Mesothelial cell of epicardium (in vitro differentiated cells): ENCODE measurements at regions not wholly inside any gene's neighbourhood (a gene's known extent, or its start where the extent isn't known, plus 50 kb on each side); places are given as distances from the start of the nearest gene placed in this dataset.

Experiments
- DNase-seq, 2 experiments: peaks; one replicate each; pipeline ENCODE4 v3.0.0; 2021; ENCODE audit warnings: low spot score in 2 of 2; ENCODE audit not compliant: unreplicated experiment in 2 of 2
- H3K27ac Mint-ChIP-seq: 2 replicates; pipeline ENCODE4 v1.8.0; 2021; ENCODE audit warnings: mixed read lengths
- H3K27me3 Mint-ChIP-seq: 2 replicates; pipeline ENCODE4 v1.8.0; 2021; ENCODE audit warnings: low read depth, mixed read lengths
- H3K36me3 Mint-ChIP-seq: 2 replicates; pipeline ENCODE4 v1.8.0; 2021; ENCODE audit warnings: mixed read lengths
- H3K4me1 Mint-ChIP-seq: 2 replicates; pipeline ENCODE4 v1.8.0; 2021; ENCODE audit warnings: mixed read lengths
- H3K4me3 Mint-ChIP-seq: 2 replicates; pipeline ENCODE4 v1.8.0; 2021; ENCODE audit warnings: mild to moderate bottlenecking, moderate library complexity, mixed read lengths
- H3K9me3 Mint-ChIP-seq: 2 replicates; pipeline ENCODE4 v1.8.0; 2021; ENCODE audit warnings: mixed read lengths
- TF ChIP-seq, protein P1 (sequence below): fragments of 200-600 bp; sonication (generic); IDR thresholded peaks from one replicate; pipeline ENCODE4 v1.5.0; 2021; ENCODE audit warnings: antibody characterized with exemption; ENCODE audit not compliant: unreplicated experiment

DNA sequence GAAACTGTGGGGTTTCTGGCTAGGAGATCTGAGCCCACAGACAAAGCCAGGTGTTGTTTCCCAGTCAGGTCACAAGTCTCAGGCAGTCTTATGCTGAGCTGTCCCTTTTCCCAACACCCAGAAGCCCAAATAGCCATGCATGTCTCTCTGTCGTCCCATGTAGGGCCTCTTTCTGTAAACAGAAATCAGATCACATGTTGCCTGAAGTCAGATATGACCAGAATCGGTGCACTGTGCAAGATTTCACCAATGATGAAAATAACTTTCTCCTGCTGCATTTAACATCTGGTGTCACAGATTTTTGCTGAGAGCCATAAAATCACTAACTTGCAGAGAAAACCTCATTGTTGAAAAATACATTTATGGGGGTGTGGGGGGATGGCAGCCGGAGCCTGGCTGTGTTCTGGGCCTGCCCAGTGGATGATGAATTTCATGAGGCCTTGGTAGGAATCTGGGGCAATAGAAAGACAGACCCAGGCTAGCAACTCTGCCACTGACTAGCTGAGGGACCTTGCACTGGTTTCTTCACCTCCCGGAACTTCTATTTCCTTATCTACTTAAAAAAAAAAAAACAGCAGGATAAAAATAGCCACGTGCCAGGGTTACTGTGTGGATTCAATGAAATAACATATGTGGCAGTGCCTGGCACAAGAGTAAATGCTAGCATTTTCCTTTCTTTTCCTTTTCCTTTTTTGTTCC is 158.8 kb upstream of the NFIA start:
- Mint-ChIP-seq H3K36me3 (no peaks in the 10 kb centered on the region), H3K27ac (no peak overlapping the region), H3K9me3 (no peaks in the 10 kb centered on the region), H3K4me3 (no peak overlapping the region), H3K27me3 (no peaks in the 10 kb centered on the region), H3K4me1 (peaks cover 45% of the 10 kb centered on the region)
- no peak for DNase-seq
- TF ChIP-seq, protein P1, sequence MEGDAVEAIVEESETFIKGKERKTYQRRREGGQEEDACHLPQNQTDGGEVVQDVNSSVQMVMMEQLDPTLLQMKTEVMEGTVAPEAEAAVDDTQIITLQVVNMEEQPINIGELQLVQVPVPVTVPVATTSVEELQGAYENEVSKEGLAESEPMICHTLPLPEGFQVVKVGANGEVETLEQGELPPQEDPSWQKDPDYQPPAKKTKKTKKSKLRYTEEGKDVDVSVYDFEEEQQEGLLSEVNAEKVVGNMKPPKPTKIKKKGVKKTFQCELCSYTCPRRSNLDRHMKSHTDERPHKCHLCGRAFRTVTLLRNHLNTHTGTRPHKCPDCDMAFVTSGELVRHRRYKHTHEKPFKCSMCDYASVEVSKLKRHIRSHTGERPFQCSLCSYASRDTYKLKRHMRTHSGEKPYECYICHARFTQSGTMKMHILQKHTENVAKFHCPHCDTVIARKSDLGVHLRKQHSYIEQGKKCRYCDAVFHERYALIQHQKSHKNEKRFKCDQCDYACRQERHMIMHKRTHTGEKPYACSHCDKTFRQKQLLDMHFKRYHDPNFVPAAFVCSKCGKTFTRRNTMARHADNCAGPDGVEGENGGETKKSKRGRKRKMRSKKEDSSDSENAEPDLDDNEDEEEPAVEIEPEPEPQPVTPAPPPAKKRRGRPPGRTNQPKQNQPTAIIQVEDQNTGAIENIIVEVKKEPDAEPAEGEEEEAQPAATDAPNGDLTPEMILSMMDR = no peak

- no peaks in the 10 kb centered on the region for H3K36me3 Mint-ChIP-seq
- H3K27me3 Mint-ChIP-seq = no peaks in the 10 kb centered on the region
- no peaks in the 10 kb centered on the region for H3K9me3 Mint-ChIP-seq
- DNase-seq = no peak
- no peak overlapping the region for H3K27ac Mint-ChIP-seq
- H3K4me1 Mint-ChIP-seq = peaks cover 45% of the 10 kb centered on the region
- no peak overlapping the region for H3K4me3 Mint-ChIP-seq
- TF ChIP-seq, protein P1 = no peak
These were observed 160.1 kb upstream of the NFIA start for GRCh38 chr1:60922304-60922703.

DNA sequence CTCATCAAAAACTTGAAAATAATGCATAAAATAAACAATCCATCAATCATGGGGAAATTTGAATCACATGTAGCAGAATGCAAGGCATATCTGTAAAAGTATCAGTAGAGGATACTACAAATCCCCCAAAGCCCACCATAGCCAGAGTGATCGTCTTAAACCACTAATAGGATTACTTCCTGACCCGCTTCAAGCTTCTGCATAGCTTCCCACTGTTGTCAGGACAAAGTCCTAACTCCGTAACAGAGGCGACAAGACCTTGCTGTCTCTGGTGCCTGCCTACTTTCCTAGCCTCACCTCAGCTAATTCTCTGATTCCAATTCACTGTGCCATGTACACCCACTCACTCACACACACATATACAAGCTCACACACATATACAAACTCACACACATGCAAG is 161.2 kb upstream of the NFIA start:
- TF ChIP-seq, protein P1 = no peak
- Mint-ChIP-seq H3K4me3 (no peak overlapping the region), H3K27me3 (no peaks in the 10 kb centered on the region), H3K36me3 (no peaks in the 10 kb centered on the region), H3K4me1 (peaks cover 36% of the 10 kb centered on the region), H3K27ac (no peak overlapping the region), H3K9me3 (no peaks in the 10 kb centered on the region)
- DNase-seq = no peak

DNA sequence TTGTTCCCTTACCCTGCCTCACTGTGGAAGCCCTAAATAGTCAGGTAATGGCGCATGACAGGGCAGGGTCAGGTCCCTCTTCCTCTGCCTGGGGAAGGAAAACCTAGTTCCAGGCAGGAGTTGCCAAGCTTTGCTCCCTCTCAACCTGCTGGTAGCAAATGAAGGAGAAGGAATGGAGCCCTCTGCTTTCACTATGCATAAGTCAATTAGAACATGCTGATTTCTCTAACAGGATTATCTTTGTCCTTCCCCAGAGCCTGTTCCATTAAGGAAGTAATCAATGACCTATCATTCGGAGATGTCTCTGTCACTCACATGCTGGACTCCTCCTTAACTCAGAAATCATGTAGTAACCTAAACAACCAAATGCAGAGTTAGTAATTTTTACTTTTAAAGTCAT is 161.8 kb upstream of the NFIA start:
- H3K27ac Mint-ChIP-seq = no peak overlapping the region
- DNase-seq = no peak
- H3K36me3 Mint-ChIP-seq = no peaks in the 10 kb centered on the region
- H3K27me3 Mint-ChIP-seq = no peaks in the 10 kb centered on the region
- no peak overlapping the region for H3K4me3 Mint-ChIP-seq
- no peaks in the 10 kb centered on the region for H3K9me3 Mint-ChIP-seq
- TF ChIP-seq, protein P1 = no peak
- peaks cover 30% of the 10 kb centered on the region for H3K4me1 Mint-ChIP-seq

DNA sequence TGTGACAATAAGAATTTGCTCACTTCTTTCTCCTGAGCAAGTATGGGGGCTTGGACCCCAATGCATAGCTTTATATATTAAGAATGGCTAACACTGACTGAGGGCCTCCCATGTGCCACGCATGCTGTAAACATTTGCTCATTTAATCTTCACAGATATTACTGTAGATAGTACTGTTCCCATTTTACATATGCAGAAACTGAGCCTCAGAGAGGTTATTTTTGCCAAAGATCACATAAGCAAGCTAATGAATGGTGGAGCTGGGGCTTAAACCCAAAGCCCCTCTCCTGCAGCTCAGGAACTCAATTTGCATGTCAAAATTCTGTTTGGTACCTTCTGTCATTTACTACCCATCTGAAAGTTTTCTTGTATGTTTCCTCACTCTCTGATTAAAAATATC is 163.5 kb upstream of the NFIA start:
- Mint-ChIP-seq H3K4me1 (peaks cover 15% of the 10 kb centered on the region), H3K36me3 (no peaks in the 10 kb centered on the region)
- TF ChIP-seq, protein P1 = no peak

More for the DNA sequence above, 163.5 kb upstream of the NFIA start:
- DNase-seq = no peak
- no peak overlapping the region for H3K27ac Mint-ChIP-seq
- H3K27me3 Mint-ChIP-seq = no peaks in the 10 kb centered on the region
- peaks cover 5% of the 10 kb centered on the region for H3K9me3 Mint-ChIP-seq
- no peak overlapping the region for H3K4me3 Mint-ChIP-seq
